ENCODE measurements at regions not wholly inside any gene's neighbourhood (a gene's known extent, or its start where the extent isn't known, plus 50 kb on each side); places are given as distances from the start of the nearest gene placed in this dataset.
A peak's percentile ranks its signal among the peaks of the same experiment; 100 is the strongest.

GRCh38 chr12:24083838-24084237 is 134.4 kb upstream of the SOX5 start:
- DNase-seq (ENCODE audit: low read depth): no peak

- DNase-seq (ENCODE audit: low read depth): no peak
Measured at GRCh38 chr12:24081606-24082005, 132.1 kb upstream of the SOX5 start.

DNA sequence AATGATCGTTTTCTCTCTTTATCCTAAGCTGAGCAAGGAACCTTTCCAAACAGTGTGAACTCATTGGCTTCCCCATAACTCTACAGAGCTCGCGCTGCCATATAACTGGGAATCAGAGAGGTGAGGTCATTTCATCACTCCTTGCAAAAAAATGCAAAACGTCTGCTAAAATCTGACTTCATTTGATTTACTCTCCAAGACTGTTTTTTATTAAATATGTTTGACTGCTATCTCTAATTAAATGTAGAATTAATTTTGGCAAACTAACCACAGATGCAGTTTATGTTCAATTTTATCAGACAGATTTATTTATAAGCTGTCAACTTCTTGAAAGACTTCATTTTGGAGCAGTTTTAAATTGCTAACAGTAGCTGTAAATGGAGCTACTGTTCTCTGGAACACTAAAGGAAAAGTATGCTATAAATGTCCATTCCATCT is 131.6 kb upstream of the SOX5 start:
- no peak for DNase-seq (ENCODE audit: low read depth)

DNA sequence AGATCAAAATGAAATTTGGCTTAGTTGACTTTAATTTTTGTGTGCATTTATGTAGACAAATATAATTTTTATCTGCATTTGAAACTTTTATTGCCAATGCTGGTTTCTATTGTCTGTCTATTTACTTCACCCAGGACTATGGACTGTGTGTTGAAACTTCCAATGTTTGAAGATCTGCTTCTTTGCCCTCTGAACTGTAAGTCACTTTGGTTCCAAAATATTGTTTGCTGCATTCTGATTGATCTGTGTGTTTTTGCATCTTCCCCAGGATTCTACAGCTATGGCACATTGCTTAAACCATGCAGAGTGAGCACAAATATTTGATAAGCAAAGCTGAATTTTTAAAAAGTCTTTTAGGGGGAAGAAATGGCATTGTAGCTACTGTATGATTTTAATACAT is 131.0 kb upstream of the SOX5 start:
- DNase-seq (ENCODE audit: low read depth): no peak

DNA sequence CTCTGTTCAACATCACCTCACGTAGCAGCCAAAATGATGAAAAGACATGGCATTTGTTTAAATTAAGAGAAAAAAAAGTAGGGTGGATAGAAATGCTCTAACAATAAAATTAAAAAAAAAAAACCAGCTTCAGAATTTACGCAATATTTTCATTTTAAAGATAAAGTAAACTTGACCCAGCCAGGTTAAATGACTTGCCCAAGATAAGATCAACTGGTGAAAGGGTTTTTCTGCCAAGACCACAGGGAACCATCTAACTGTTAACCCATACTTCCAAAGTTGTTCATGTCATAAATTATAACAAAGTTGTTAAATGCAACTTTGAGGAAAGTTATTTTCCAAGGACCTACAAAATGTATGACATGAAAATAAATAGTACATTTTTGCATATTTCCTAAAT is 129.6 kb upstream of the SOX5 start:
- no peak for DNase-seq (ENCODE audit: low read depth)

- DNase-seq (ENCODE audit: low read depth): peak; percentile 44
Measured at GRCh38 chr12:24078318-24078765, 128.9 kb upstream of the SOX5 start.

- no peak for DNase-seq (ENCODE audit: low read depth)
Measured at GRCh38 chr12:24077161-24077560, 127.7 kb upstream of the SOX5 start.

GRCh38 chr12:24075650-24076049 is 126.2 kb upstream of the SOX5 start:
- DNase-seq (ENCODE audit: low read depth): no peak

- DNase-seq (ENCODE audit: low read depth): no peak
Measured at GRCh38 chr12:24073170-24073810, 123.8 kb upstream of the SOX5 start.

DNA sequence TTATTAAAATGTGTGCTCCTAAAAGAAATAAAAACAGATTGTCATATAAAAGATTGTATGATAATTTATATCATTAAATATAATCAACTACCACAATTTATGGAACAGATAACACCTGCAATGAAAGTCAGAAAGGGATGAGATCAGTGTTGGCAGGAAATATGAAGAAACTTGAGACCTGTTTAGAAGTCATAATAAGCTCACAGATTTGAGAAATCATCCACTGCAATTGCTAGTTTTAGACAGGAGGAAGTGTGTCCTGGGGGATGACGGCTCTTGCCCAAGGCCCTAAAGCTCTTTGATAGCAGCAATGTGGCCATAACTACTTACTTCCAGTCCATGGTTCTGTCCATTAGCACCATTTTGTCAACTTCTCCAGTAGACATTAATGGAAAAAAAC is 122.8 kb upstream of the SOX5 start:
- DNase-seq (ENCODE audit: low read depth): no peak

DNA sequence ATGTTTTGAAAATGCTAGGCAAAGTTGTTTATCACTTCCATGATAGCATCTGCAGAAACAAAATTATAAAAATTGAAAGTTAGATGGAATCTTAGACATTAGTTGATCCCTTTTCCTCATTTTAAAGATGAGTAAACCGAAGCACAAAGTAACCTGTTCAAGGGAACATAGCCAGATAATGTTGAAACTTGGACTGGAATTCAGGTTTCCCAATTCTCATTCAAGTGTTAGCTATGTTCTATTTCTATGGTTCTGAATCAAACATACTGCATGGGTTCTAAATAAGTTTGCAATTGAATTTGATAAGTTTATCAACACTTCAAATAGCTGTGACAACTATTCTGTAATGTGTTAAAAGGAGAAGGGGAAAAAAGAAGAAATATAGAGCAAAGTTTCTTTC is 122.4 kb upstream of the SOX5 start:
- no peak for DNase-seq (ENCODE audit: low read depth)

DNA sequence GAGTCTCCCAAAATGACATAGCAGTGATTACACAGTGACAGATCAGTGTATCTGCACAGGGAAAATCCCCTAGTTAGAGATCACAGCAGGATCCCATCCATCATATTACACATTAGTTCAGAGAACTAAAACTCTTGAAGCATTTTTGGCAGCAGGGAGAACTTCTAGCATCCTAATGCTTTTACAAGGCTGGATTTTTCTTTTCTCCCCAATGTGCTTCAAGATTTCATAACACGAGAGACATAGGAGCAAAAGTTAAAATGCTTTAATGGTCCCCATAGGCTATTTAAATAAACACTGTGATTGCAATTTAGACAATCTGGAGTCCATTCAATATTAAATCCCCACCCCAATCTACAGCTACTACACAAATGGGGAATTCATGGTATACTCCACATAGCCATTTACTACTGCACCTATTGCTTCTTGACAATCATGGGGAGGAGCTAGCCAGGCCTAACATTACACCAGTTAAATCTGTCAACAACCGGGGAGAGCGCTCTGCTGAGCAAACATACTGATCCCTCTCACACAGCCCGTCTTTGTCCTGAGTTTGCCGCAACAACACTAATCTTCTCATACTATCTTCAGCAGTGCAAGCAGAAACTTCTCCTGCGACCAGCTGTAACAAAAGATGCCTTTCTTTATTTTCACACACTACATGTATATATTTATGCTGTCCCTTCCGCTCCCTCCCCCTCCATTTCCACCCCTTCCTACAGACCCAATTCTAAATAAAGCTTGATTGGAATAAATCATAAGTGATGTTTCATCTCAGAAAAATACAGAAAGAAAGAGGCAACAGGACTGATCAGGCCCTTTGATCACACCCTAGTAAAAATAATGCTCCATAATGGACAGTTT is 120.3 kb upstream of the SOX5 start:
- DNase-seq (ENCODE audit: low read depth): peak; percentile 27

DNA sequence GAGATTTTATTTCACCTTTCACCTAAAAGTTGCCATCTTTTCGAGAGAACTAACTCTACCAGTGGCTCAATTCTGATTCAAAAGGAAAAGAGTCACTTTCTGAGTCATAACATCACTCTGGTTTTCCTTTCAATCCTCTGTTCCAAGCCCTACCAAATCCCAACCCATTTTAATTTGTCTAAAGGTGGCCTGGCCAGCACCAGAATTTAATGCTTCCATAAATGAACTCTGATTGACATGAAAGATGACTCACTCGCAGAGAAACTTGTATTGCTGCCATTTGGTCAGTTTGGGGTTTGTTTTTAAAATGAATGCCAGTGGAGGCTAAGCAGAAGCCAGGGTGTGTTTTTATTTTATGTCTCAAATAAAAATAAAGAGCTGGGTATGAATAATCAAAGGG is 117.4 kb upstream of the SOX5 start:
- DNase-seq (ENCODE audit: low read depth): peak; percentile 11

DNA sequence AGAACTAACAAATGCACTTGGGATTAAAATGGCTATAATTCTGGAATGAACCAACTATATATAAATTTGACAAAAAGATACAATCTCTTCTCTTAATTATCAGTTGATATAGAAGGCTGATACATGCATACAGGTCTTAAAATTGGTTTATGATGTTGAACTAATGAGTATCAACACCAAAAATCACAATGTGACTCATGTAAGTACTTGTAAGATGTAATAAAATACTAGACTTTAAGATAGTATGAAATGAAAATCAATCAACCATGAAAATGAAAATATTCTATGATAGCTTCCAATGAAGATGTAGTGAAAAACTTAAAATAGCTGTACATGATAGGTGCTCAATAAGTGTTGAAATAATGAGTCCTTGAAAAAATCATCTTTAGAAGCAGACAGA is 116.6 kb upstream of the SOX5 start:
- DNase-seq (ENCODE audit: low read depth): no peak

GRCh38 chr12:24062642-24063245 is 113.3 kb upstream of the SOX5 start:
- peak; percentile 59 for DNase-seq (ENCODE audit: low read depth)

DNA sequence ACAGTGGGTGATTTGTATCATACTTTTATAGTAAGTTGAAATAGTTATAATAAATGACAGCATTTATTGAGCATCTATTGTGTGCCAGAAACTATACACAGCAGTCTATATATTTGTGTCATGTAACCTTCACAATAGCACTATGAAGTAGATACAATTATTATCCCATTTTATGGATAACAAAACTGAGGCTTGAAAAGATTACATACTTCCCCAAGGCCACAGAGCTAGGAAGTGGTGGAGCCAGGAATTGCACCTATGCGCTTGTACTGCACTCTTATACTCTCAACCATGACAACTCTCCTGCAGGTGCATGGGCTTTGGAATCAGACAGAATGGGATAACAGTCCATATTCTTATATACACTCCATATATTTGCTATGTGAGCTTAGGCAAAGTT is 110.6 kb upstream of the SOX5 start:
- no peak for DNase-seq (ENCODE audit: low read depth)

GRCh38 chr12:24057920-24058476 is 108.5 kb upstream of the SOX5 start:
- DNase-seq (ENCODE audit: low read depth): no peak

GRCh38 chr12:24055747-24056146 is 106.3 kb upstream of the SOX5 start:
- DNase-seq (ENCODE audit: low read depth): no peak

- no peak for DNase-seq (ENCODE audit: low read depth)
Measured at GRCh38 chr12:24054416-24054815, 104.9 kb upstream of the SOX5 start.

DNA sequence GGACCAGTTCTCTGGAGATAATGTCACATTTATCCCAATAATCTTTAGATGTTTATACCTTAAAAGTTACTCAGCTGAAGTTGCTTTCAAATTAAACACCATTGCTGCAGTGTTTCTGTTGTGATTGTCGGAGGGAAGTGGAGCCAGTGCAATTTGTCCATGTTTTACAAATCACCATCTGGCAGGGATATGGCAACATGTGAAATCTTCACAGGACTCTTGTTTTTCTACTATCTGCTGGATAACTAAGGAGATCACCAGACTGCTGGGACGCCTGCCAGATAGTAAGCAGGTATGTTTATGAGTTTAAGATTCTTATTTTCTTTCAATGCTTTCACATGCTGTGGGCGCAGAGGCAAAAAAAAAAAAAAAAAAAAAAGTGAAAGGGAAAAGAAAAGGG is 100.3 kb upstream of the SOX5 start:
- DNase-seq (ENCODE audit: low read depth): peak; percentile 52

- DNase-seq (ENCODE audit: low read depth): no peak
Measured at GRCh38 chr12:24049101-24049500, 99.6 kb upstream of the SOX5 start.

DNA sequence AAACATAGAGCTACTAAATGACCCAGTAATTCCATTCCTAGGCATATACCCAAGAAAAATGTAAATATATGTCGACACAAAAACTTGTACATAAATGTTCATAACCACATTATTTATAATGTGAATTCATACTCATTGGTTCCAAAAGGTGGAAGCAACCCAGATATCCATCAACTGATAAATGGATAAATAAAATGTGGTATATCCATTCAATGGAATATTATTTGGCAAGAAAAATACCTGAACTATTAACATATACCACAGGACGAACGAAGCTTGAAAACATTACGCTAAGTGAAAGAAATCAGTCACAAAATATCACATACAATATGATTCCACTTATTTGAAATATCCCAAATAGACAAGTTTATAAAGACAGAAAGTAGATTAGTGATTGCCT is 99.0 kb upstream of the SOX5 start:
- no peak for DNase-seq (ENCODE audit: low read depth)

GRCh38 chr12:24047326-24047725 is 97.9 kb upstream of the SOX5 start:
- DNase-seq (ENCODE audit: low read depth): peak; percentile 74
